ENCODE measurements at regions not wholly inside any gene's neighbourhood (a gene's known extent, or its start where the extent isn't known, plus 50 kb on each side); places are given as distances from the start of the nearest gene placed in this dataset.

DNA sequence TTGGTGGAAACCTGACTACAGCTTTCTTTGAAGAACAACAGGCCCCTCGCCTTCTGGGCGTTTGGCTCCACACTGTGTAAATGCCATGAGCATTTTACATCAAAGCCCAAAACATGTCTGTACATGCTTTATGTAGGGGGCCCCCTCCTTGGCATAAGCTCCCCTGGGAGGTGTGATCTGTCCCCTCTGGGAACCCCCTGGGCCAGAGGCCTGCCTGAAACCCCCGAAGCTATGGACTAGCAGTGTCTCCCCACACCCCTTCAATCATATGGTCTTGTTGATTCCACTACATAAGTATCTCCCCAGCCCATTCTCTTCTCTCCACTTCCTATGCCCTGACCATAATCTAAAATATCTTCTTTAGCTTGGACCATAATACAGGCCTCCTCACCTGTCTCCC is 241.5 kb downstream of the C1orf94 start:
- TF ChIP-seq, protein P1, sequence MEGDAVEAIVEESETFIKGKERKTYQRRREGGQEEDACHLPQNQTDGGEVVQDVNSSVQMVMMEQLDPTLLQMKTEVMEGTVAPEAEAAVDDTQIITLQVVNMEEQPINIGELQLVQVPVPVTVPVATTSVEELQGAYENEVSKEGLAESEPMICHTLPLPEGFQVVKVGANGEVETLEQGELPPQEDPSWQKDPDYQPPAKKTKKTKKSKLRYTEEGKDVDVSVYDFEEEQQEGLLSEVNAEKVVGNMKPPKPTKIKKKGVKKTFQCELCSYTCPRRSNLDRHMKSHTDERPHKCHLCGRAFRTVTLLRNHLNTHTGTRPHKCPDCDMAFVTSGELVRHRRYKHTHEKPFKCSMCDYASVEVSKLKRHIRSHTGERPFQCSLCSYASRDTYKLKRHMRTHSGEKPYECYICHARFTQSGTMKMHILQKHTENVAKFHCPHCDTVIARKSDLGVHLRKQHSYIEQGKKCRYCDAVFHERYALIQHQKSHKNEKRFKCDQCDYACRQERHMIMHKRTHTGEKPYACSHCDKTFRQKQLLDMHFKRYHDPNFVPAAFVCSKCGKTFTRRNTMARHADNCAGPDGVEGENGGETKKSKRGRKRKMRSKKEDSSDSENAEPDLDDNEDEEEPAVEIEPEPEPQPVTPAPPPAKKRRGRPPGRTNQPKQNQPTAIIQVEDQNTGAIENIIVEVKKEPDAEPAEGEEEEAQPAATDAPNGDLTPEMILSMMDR (IDR thresholded peaks at IDR 0.05) = no peak
- TF ChIP-seq POLR2A (IDR thresholded peaks at IDR 0.05) (no peak), EP300 (IDR thresholded peaks at IDR 0.05; ENCODE audit: low read depth) (no peak), POLR2AphosphoS5 (IDR thresholded peaks at IDR 0.05) (no peak)
